Stromal cell of bone marrow (primary cell): ENCODE measurements at regions not wholly inside any gene's neighbourhood (a gene's known extent, or its start where the extent isn't known, plus 50 kb on each side); places are given as distances from the start of the nearest gene placed in this dataset.

Source experiments
- DNase-seq: peaks from one replicate; pipeline ENCODE4 v3.0.0-alpha.2; 2012; ENCODE audit warnings: low read depth

DNA sequence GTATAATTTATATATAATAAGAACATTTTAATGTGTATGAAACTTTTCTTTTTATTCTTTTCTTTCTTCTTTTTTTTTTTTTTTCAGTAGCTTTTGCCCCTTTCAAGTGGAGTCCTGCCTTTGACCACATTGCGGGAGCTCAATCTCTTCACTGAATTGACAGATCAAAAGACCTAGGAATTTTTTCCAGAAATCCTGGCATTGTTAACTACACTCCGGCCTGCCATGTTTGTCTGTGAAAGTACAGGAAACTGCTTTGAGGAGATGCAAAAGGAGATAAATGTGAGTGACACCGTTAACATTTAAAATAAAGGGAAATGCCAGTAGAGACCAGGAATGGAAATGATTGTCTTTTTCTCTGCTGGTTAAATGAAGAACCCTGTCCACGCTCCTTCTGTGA, 159.3 kb upstream of the VCX3A start:
- no peak for DNase-seq

GRCh38 chrX:6693051-6693450, 158.1 kb upstream of the VCX3A start:
- DNase-seq = no peak

GRCh38 chrX:6685489-6685888, 150.6 kb upstream of the VCX3A start:
- DNase-seq = no peak

DNA sequence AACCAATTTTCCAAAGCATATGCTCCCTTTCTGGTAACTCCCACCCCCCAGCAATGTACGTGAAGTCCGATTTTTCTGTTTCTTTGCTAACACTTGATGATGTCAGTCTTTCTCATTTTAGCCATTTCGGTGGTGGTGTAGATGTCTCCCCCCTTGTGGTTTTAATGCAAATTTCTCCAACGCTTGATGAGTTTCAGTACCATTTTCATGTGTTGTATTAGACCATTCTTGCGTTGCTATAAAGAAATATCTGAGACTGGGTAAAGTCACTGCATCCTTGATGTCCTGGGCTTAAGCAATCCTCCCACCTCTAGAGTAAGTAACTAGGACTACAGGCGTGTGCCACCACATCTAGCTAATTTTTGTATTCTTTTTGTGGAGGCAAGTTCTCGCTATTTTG, 148.4 kb upstream of the VCX3A start:
- DNase-seq = no peak

DNA sequence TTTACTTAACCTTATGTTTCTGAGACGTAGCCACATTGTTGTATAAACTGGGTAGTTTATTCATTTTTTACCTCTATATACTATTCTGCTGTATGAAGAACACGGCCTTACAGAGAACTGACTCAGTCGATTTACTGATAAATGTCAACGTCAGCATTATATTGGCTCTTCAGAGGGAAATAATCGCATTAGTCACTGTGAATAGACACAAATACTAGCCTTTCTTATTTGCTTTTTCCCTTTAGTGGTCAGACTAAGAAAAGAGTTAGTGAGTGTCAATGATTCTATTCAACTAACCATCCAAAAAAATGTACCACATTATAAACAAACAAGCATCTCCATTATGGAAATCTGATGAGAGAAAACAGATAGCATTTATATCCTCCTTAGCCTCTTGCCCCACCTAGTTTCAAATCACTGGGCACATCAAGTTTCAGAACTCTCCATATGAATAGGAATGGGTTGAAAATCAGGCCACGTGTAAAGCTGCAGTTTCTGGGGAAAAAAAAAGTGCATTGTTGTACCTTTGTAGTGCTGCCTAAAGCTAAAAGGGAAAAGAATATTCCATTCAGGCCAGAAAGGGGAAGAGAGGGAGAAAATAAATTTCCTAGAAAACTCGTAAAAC, 146.7 kb upstream of the VCX3A start:
- DNase-seq = no peak

- DNase-seq = no peak
Measured at GRCh38 chrX:6679988-6680387, 145.1 kb upstream of the VCX3A start.

DNA sequence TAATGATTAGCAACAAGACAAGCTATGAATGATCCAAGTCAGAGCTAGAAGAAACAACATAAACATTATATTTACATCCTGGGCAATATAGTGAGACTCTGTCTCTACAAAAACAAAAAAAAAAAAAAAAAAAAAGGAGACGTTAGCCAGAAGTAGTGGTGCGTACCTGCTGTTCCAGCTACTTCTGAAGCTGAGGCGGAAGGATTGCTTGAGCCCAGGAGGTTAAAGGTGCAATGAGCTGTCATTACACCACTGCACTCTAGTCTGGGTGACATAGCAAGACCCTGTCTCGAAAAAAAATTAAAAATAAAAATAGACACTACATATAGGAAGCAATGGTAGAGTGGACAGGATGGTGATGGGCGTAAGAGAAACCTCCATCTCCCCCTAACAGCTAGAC, 144.6 kb upstream of the VCX3A start:
- no peak for DNase-seq

DNA sequence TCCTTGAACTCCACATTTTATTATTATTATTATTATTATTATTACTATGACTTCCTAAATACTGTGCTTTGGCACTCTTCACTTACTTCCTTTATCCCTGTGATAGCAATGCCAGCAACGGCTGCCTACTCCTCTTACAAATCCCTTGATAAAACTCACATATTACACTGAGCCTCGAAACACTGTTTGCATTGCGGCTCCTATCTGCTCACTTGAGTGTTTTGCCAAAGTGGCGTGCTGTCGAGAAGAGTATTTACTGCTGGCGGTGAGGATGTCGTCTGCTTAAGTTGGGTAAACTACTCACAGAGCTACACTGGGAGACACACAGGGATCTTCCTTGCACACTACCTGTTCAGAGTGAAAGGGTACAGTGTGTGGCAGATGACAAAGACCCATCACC, 143.4 kb upstream of the VCX3A start:
- DNase-seq = no peak

DNA sequence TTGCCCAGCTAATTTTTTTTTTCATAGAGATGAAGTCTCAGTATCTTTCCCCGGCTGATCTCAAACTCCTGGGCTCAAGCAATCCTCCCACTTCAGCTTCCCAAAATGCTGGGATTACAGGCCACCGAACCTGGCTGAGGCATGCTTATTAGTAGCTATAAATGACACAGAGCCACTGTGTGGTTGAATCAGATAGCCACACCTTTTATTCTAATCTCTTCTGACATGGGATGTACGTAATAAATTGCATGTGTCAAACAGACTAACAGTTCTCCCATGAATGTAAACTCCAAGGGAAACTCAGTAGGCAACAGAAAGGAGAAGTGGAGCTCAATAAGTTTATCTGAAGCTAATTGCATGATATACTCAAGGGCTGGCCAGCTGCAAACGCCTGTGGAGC, 139.8 kb upstream of the VCX3A start:
- no peak for DNase-seq

- no peak for DNase-seq
Measured at GRCh38 chrX:6667048-6667768, 132.3 kb upstream of the VCX3A start.

GRCh38 chrX:6666624-6667023, 131.7 kb upstream of the VCX3A start:
- no peak for DNase-seq

- DNase-seq = no peak
Measured at GRCh38 chrX:6661736-6662135, 126.8 kb upstream of the VCX3A start.

DNA sequence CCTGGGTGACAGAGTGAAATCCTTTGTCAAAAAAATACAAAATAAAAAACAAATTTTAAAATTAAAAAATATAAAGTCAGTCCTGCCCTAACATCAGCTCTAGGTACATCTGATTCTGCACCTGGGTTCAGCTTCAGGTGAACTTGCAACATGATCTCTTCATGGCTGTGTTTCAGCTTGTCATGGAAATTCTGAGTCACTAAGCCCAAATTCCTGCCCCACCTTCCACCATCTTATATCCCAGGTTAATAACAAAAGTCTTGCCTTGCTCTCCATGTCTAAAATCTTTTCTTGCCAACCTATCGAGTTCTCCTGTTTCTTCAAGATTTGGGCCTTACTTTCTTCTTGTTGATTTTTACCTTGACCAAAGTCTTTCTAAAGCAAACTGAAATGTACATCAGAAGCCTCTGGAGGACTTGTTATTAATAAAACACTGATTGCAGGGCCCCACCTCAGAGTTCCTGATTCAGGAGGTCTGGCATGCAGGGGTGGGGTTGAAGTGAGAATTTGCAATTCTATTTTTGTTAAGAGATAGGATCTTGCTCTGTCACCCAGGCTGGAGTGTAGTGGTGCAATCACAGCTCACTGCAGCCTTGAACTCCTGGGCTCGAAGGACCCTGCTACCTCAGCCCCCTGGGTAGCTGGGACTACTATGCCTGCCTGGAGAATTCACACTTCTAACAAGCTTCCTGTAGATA, 125.8 kb upstream of the VCX3A start:
- DNase-seq = no peak

DNA sequence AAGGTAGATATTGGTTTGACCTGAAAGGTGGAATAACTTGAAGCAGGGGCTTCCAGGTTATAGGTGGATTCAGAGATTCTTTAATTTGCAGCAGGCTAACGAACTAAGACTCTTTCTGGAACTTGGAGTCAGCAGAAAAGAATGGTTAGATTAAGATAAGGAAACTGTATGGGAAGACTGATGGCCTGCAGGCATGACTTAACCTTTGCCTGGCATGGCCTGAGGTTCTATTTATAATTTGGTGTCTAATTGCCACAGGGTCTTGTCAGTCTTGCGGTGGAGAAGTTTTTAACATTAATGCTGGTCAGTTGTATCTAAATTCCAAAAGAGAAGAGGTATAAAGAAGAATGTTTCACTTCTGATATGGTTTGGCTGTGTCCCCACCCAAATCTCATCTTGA, 110.3 kb upstream of the VCX3A start:
- DNase-seq = no peak

- DNase-seq = no peak
Measured at GRCh38 chrX:6644411-6644810, 109.5 kb upstream of the VCX3A start.

DNA sequence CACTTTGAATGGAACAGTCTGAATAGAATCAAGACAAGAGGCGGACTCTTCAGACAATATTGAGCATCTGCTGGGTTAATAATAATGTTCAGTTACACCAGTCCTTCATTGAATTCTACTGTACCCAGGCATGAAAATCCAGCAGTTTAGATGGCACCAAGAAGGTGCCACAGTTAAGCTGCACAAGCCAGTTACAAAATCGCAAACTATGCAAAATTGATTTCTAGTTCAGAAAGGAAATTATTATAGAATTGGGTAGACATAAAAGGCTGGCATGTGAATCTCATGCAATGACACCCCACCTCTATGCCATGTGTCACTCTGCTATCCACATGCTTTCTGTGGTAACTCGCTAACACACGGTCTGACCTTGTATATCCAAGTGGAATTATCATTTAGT, 105.8 kb upstream of the VCX3A start:
- no peak for DNase-seq

DNA sequence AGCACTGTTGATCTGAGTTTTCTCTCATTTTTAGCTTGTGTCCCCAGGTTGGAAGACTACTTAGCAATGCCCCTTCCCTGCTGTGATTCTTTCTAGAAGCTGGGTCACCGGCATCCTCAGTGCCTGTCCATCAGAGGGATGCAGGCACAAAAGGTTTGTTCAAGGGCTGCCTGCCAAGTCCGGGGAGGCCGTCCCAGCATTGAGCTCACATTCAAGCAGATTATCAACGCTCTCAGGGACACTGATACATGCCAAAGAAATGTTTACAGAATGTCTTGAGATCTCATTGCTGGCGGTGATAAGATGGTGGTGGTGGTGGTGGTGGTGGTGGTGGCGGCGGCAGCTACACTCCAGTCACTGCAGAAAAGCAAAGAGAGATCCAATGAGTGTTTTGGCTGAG, 79.6 kb upstream of the VCX3A start:
- DNase-seq = no peak

- DNase-seq = no peak
Measured at GRCh38 chrX:6599230-6599860, 64.4 kb upstream of the VCX3A start.
